ENCODE measurements at regions not wholly inside any gene's neighbourhood (a gene's known extent, or its start where the extent isn't known, plus 50 kb on each side); places are given as distances from the start of the nearest gene placed in this dataset.

GRCh38 chr6:138594758-138595140, 95.5 kb upstream of the NHSL1 start:
- no peak overlapping the region for H3K27ac ChIP-seq (ENCODE audit: low read length)
- H4K20me1 ChIP-seq (ENCODE audit: insufficient read depth, low read depth, low read length), result no peaks in the 10 kb centered on the region
- no peaks in the 10 kb centered on the region for H3K79me2 ChIP-seq (ENCODE audit: low read length)
- H3K9me3 ChIP-seq (ENCODE audit: low read length), result no peaks in the 10 kb centered on the region
- no peak overlapping the region for H3K9ac ChIP-seq (ENCODE audit: low read length)
- H2AFZ ChIP-seq (ENCODE audit: low read length), result no peak overlapping the region
- no peaks in the 10 kb centered on the region for H3K36me3 ChIP-seq (ENCODE audit: insufficient read depth, low read length)
- H3K4me2 ChIP-seq (ENCODE audit: low read depth, low read length, poor library complexity, severe bottlenecking), result no peak overlapping the region
- no peak overlapping the region for H3K4me3 ChIP-seq (ENCODE audit: low read length)
- peaks cover 6% of the 10 kb centered on the region for H3K4me1 ChIP-seq (ENCODE audit: low read length)
- no peak for DNase-seq
- no peaks in the 10 kb centered on the region for H3K27me3 ChIP-seq (ENCODE audit: low read length)
- no peaks in the 10 kb centered on the region for H3K9me2 ChIP-seq (replicated peaks; ENCODE audit: insufficient read depth, low read length)

DNA sequence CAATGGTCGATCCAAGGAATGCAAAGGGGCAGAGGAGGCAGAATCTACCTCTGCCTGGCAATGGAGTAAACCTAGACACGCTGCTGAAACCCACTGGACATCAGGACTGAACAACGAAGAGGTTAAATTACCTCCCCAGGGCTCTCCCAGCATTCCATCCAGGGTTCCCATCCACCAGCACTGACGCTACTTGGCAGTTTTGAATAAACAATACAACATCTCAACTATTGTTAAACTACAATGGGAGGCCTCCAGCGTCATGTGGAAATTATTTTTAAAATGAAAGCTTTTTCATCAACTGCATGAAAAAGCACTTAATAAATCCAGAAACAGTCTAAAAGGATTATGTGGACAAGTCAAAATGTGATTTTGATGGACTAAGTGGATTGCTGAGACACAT, 96.8 kb upstream of the NHSL1 start:
- no peaks in the 10 kb centered on the region for H3K36me3 ChIP-seq (ENCODE audit: insufficient read depth, low read length)
- peaks cover 6% of the 10 kb centered on the region for H3K4me1 ChIP-seq (ENCODE audit: low read length)
- H3K79me2 ChIP-seq (ENCODE audit: low read length), result no peaks in the 10 kb centered on the region

DNA sequence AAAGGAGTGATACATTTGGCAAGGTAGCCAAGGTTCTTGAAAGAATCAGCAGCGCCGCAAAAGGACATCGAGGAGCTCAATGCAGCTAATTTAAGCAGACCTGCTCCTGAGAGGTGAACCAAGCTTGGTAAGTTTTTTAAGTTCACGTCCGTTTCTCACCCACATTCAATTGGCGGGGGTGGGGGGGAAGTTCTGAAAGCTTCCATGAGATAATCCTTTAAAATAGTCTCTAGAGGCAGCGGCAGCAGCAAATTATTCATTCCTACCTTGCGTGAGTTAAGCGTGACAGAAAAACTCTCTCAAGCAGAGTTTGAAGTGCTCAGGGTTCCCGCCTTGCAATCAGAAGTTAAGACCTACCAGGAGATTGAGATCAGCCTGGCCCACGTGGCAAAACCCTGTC, 97.3 kb upstream of the NHSL1 start:
- Histone ChIP-seq H3K9ac (ENCODE audit: low read length) (no peak overlapping the region), H3K4me1 (ENCODE audit: low read length) (peaks cover 6% of the 10 kb centered on the region), H3K4me2 (ENCODE audit: low read depth, low read length, poor library complexity, severe bottlenecking) (no peak overlapping the region), H4K20me1 (ENCODE audit: insufficient read depth, low read depth, low read length) (no peaks in the 10 kb centered on the region), H2AFZ (ENCODE audit: low read length) (no peak overlapping the region), H3K9me2 (replicated peaks; ENCODE audit: insufficient read depth, low read length) (no peaks in the 10 kb centered on the region), H3K9me3 (ENCODE audit: low read length) (no peaks in the 10 kb centered on the region), H3K4me3 (ENCODE audit: low read length) (no peak overlapping the region), H3K27me3 (ENCODE audit: low read length) (no peaks in the 10 kb centered on the region), H3K36me3 (ENCODE audit: insufficient read depth, low read length) (no peaks in the 10 kb centered on the region), H3K27ac (ENCODE audit: low read length) (no peak overlapping the region), H3K79me2 (ENCODE audit: low read length) (no peaks in the 10 kb centered on the region)
- DNase-seq, result no peak

More for the DNA sequence above, 96.8 kb upstream of the NHSL1 start:
- no peak overlapping the region for H3K4me2 ChIP-seq (ENCODE audit: low read depth, low read length, poor library complexity, severe bottlenecking)
- no peaks in the 10 kb centered on the region for H3K9me2 ChIP-seq (replicated peaks; ENCODE audit: insufficient read depth, low read length)
- no peak overlapping the region for H3K27ac ChIP-seq (ENCODE audit: low read length)
- no peaks in the 10 kb centered on the region for H4K20me1 ChIP-seq (ENCODE audit: insufficient read depth, low read depth, low read length)
- no peak overlapping the region for H3K4me3 ChIP-seq (ENCODE audit: low read length)
- H3K9me3 ChIP-seq (ENCODE audit: low read length), result no peaks in the 10 kb centered on the region
- no peak overlapping the region for H3K9ac ChIP-seq (ENCODE audit: low read length)
- H2AFZ ChIP-seq (ENCODE audit: low read length), result no peak overlapping the region
- H3K27me3 ChIP-seq (ENCODE audit: low read length), result no peaks in the 10 kb centered on the region
- no peak for DNase-seq

DNA sequence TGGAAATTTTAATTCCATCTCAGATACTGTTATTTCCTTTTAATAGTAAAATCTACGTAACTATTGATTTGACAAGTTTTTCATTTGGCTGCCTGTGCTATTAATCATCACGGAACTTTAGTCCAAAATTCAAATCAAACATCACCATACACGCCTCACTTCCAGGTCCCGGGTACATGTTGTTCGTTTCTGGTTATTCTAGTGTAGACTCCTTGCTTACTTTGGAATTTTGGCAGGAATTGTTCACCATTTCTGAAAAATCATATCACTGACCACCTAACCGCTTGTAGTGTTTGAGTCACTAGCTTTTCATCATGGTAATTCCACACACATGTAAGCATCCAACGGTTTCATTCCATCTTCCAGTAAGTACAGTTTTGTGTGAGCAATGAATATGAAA, 98.0 kb upstream of the NHSL1 start:
- Histone ChIP-seq H3K27me3 (ENCODE audit: low read length) (no peaks in the 10 kb centered on the region), H3K27ac (ENCODE audit: low read length) (no peak overlapping the region), H3K4me2 (ENCODE audit: low read depth, low read length, poor library complexity, severe bottlenecking) (no peak overlapping the region), H3K4me3 (ENCODE audit: low read length) (no peak overlapping the region), H3K4me1 (ENCODE audit: low read length) (peaks cover 6% of the 10 kb centered on the region), H2AFZ (ENCODE audit: low read length) (no peak overlapping the region), H3K36me3 (ENCODE audit: insufficient read depth, low read length) (no peaks in the 10 kb centered on the region), H3K9ac (ENCODE audit: low read length) (no peak overlapping the region), H4K20me1 (ENCODE audit: insufficient read depth, low read depth, low read length) (no peaks in the 10 kb centered on the region), H3K79me2 (ENCODE audit: low read length) (no peaks in the 10 kb centered on the region), H3K9me3 (ENCODE audit: low read length) (no peaks in the 10 kb centered on the region), H3K9me2 (replicated peaks; ENCODE audit: insufficient read depth, low read length) (no peaks in the 10 kb centered on the region)
- no peak for DNase-seq

- Histone ChIP-seq H3K4me1 (ENCODE audit: low read length) (no peaks in the 10 kb centered on the region), H3K9me3 (ENCODE audit: low read length) (no peaks in the 10 kb centered on the region)
Observed at GRCh38 chr6:138598562-138599173, 99.4 kb upstream of the NHSL1 start.

DNA sequence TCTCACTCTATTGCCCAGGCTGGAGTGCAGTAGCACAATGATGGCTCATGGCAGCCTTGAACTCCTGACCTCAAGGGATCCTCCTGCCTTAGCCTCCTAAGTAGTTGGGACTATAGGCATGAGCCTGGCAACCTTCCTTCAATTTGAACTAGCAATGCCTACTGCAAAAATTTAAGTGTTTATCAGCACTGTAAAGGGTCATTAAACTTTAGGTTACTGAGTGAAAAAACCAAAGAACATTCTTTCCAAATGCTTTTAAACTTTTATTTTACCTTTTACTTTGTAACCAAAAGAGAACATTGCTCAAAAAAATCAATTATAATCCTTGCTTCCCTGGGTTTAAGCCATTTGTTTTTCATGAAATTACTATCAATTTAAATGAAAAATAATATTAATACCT, 101.0 kb upstream of the NHSL1 start:
- DNase-seq, result no peak
- no peak overlapping the region for H3K27ac ChIP-seq (ENCODE audit: low read length)
- no peaks in the 10 kb centered on the region for H3K9me2 ChIP-seq (replicated peaks; ENCODE audit: insufficient read depth, low read length)
- no peak overlapping the region for H3K9ac ChIP-seq (ENCODE audit: low read length)
- H2AFZ ChIP-seq (ENCODE audit: low read length), result no peak overlapping the region
- H3K4me3 ChIP-seq (ENCODE audit: low read length), result no peak overlapping the region
- no peaks in the 10 kb centered on the region for H3K9me3 ChIP-seq (ENCODE audit: low read length)
- no peaks in the 10 kb centered on the region for H4K20me1 ChIP-seq (ENCODE audit: insufficient read depth, low read depth, low read length)
- H3K4me2 ChIP-seq (ENCODE audit: low read depth, low read length, poor library complexity, severe bottlenecking), result no peak overlapping the region
- H3K4me1 ChIP-seq (ENCODE audit: low read length), result no peaks in the 10 kb centered on the region
- no peaks in the 10 kb centered on the region for H3K79me2 ChIP-seq (ENCODE audit: low read length)
- H3K36me3 ChIP-seq (ENCODE audit: insufficient read depth, low read length), result no peaks in the 10 kb centered on the region
- no peaks in the 10 kb centered on the region for H3K27me3 ChIP-seq (ENCODE audit: low read length)

More at GRCh38 chr6:138598562-138599173, 99.4 kb upstream of the NHSL1 start:
- Histone ChIP-seq H3K9ac (ENCODE audit: low read length) (no peak overlapping the region), H3K36me3 (ENCODE audit: insufficient read depth, low read length) (no peaks in the 10 kb centered on the region), H3K79me2 (ENCODE audit: low read length) (no peaks in the 10 kb centered on the region), H3K4me2 (ENCODE audit: low read depth, low read length, poor library complexity, severe bottlenecking) (no peak overlapping the region), H3K27me3 (ENCODE audit: low read length) (no peaks in the 10 kb centered on the region), H3K4me3 (ENCODE audit: low read length) (no peak overlapping the region), H3K9me2 (replicated peaks; ENCODE audit: insufficient read depth, low read length) (no peaks in the 10 kb centered on the region), H4K20me1 (ENCODE audit: insufficient read depth, low read depth, low read length) (no peaks in the 10 kb centered on the region), H3K27ac (ENCODE audit: low read length) (no peak overlapping the region), H2AFZ (ENCODE audit: low read length) (no peak overlapping the region)
- DNase-seq, result no peak

DNA sequence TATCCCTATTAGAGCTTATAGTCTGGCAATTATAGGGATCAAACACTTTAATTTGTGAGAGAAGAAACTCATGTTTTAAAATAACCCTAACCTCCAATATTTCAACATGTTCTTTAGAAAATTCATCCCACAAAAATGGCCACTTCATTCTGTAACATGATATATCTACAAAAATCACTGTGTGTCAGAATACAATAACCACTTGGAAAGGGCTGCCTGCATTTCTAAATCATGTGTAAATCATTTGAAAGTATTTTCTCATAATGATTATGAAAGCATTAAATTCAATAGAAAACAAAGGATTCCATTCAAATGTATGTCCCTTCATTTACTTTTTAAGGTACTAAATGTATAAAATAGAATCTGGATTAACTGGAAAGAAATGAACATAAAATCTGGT, 101.4 kb upstream of the NHSL1 start:
- Histone ChIP-seq H3K4me3 (ENCODE audit: low read length) (no peak overlapping the region), H3K9me2 (replicated peaks; ENCODE audit: insufficient read depth, low read length) (no peaks in the 10 kb centered on the region), H3K9ac (ENCODE audit: low read length) (no peak overlapping the region), H3K27me3 (ENCODE audit: low read length) (no peaks in the 10 kb centered on the region), H3K4me1 (ENCODE audit: low read length) (no peaks in the 10 kb centered on the region), H3K9me3 (ENCODE audit: low read length) (no peaks in the 10 kb centered on the region), H3K27ac (ENCODE audit: low read length) (no peak overlapping the region), H4K20me1 (ENCODE audit: insufficient read depth, low read depth, low read length) (no peaks in the 10 kb centered on the region), H3K79me2 (ENCODE audit: low read length) (no peaks in the 10 kb centered on the region), H3K4me2 (ENCODE audit: low read depth, low read length, poor library complexity, severe bottlenecking) (no peak overlapping the region), H3K36me3 (ENCODE audit: insufficient read depth, low read length) (no peaks in the 10 kb centered on the region), H2AFZ (ENCODE audit: low read length) (no peak overlapping the region)
- no peak for DNase-seq

- Histone ChIP-seq H3K79me2 (ENCODE audit: low read length) (no peaks in the 10 kb centered on the region), H3K27me3 (ENCODE audit: low read length) (no peaks in the 10 kb centered on the region), H3K9ac (ENCODE audit: low read length) (no peak overlapping the region), H3K9me2 (replicated peaks; ENCODE audit: insufficient read depth, low read length) (no peaks in the 10 kb centered on the region), H3K4me1 (ENCODE audit: low read length) (no peaks in the 10 kb centered on the region), H3K9me3 (ENCODE audit: low read length) (no peaks in the 10 kb centered on the region), H3K27ac (ENCODE audit: low read length) (no peak overlapping the region), H3K4me3 (ENCODE audit: low read length) (no peak overlapping the region), H3K36me3 (ENCODE audit: insufficient read depth, low read length) (no peaks in the 10 kb centered on the region), H4K20me1 (ENCODE audit: insufficient read depth, low read depth, low read length) (no peaks in the 10 kb centered on the region), H3K4me2 (ENCODE audit: low read depth, low read length, poor library complexity, severe bottlenecking) (no peak overlapping the region), H2AFZ (ENCODE audit: low read length) (no peak overlapping the region)
- DNase-seq, result no peak
Observed at GRCh38 chr6:138601128-138601527, 101.8 kb upstream of the NHSL1 start.

DNA sequence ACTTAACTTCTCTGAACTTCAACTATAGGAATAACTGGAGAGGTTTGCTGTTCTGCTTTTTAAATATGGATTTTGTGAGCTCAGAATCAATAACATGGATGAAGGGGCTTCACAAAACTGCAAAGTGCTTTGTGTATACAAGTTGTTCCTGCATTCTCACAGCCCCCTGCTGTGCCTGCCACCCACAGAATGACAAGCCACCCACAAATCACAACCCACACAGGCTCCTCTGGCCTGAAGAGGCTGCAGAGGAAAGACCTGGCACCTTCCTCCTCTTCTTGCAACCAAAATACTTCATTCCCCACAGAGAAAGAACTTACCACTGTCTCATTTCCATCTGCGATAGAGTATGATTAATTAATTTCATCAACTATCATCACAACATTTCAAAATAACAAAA, 106.7 kb upstream of the NHSL1 start:
- Histone ChIP-seq H3K9me3 (ENCODE audit: low read length) (no peaks in the 10 kb centered on the region), H3K27me3 (ENCODE audit: low read length) (no peaks in the 10 kb centered on the region), H3K27ac (ENCODE audit: low read length) (no peak overlapping the region), H3K4me1 (ENCODE audit: low read length) (no peaks in the 10 kb centered on the region), H3K4me3 (ENCODE audit: low read length) (no peak overlapping the region), H3K79me2 (ENCODE audit: low read length) (no peaks in the 10 kb centered on the region), H3K36me3 (ENCODE audit: insufficient read depth, low read length) (no peaks in the 10 kb centered on the region), H2AFZ (ENCODE audit: low read length) (no peak overlapping the region), H3K9me2 (replicated peaks; ENCODE audit: insufficient read depth, low read length) (no peaks in the 10 kb centered on the region), H3K4me2 (ENCODE audit: low read depth, low read length, poor library complexity, severe bottlenecking) (no peak overlapping the region), H4K20me1 (ENCODE audit: insufficient read depth, low read depth, low read length) (no peaks in the 10 kb centered on the region), H3K9ac (ENCODE audit: low read length) (no peak overlapping the region)
- DNase-seq, result no peak
